Activated naive CD4-positive, alpha-beta T cell treated with Interleukin-2 at 50 U/mL for 16 hours (primary cell): ENCODE measurements at regions not wholly inside any gene's neighbourhood (a gene's known extent, or its start where the extent isn't known, plus 50 kb on each side); places are given as distances from the start of the nearest gene placed in this dataset.
"Not testable (repeated sequence)": the region's sequence is repeated elsewhere in the genome, so short reads cannot be mapped to it uniquely, and the experiment has no call there.

Experiments used
- DNase-seq: peaks from one replicate; pipeline ENCODE4 v3.0.0-alpha.2; 2020

GRCh38 chr3:178198329-178198728 is 337.9 kb upstream of the KCNMB2 start:
- no peak for DNase-seq

GRCh38 chr3:178200316-178200715 is 335.9 kb upstream of the KCNMB2 start:
- no peak for DNase-seq

- DNase-seq, result no peak
Observed at GRCh38 chr3:178201714-178202113, 334.5 kb upstream of the KCNMB2 start.

DNA sequence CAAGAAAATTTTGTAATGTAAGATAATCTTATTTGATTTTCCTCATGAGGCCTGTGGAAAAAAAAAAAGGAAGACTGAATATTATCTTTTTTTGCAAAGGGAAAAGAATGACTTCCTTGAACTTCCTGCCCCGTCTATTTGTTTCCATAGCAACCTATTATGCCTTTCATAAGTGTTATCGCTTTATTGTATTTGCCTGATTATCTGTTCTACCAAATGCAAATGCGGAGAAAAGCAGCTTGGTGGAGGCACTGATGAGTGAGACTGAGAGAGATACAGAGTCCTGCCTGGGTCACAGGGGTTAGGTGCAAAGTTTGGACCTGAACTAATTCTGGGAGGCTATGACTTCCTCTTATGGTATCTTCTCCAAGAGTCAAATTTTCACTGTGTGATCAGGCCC is 334.0 kb upstream of the KCNMB2 start:
- no peak for DNase-seq

DNA sequence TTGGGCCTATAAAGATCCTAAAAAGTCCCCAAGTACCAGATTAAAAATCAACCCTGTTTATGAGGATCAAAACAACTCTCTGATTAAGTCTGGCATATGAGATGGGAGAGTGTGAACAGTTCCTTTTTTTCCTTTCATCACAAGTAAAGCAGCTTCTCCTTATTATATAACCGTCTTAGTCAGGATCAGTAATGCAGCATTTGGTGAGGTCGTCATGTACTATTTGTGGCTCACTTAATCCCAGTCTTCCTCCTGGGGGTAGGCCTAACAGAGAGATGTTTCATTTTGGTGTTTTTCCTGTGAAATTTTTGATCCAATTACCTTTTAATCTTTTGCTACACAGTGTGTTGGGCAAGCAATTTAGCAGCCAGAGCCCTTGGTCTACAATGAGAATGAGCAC is 333.1 kb upstream of the KCNMB2 start:
- no peak for DNase-seq

- no peak for DNase-seq
Observed at GRCh38 chr3:178203650-178204049, 332.6 kb upstream of the KCNMB2 start.

DNA sequence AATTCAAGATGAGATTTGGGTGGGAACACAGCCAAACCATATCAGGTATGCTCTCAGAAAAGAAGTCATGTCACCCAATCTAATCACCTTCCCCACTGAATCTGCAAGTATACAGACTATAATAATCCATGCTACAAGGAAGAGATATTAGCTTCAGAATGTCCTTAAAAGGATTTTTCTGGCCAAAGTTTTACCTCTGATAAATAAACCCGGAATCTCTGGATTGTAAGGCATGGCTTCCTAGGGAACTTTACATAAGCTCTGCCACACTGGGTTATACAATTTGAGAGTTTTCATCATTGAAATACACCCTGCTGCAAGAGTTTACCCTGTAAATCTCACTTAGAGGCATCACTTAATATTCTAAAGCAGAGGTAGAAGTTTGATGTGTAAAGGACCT is 330.5 kb upstream of the KCNMB2 start:
- DNase-seq, result no peak

DNA sequence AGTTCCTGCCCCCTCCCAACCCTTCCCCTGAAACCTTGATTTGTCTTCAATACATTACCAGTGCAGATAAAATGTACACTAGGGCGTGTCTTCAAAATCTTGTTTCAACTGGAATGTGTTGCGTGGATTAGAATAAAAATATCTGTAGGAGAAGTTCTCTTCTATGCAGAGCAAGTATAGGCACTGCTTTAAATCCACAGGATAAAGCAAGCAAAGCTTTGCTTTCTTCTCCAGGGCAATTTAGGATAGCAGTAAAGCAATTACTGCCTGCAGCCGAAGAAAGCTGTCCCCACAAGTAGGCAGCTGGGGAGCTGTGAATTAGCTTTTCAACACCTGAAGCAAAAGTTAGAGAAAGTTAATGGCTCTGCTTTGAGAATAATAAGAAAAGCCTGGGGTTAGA is 329.7 kb upstream of the KCNMB2 start:
- no peak for DNase-seq

DNA sequence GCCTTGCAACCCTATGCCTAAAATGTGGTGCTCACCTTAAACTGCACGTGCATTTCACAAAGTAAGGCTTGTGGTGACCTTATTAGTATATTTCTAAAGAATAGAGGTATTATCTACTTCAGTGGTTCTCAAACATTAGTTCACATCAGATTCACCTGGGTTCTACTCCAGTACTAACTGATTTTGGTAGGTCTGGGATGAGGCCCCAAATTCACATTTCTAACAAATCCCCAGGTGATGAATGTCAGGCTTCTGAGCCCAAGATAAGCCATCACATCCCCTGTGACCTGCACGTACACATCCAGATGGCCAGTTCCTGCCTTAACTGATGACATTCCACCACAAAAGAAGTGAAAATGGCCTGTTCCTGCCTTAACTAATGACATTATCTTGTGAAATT is 329.1 kb upstream of the KCNMB2 start:
- not testable (repeated sequence) for DNase-seq

DNA sequence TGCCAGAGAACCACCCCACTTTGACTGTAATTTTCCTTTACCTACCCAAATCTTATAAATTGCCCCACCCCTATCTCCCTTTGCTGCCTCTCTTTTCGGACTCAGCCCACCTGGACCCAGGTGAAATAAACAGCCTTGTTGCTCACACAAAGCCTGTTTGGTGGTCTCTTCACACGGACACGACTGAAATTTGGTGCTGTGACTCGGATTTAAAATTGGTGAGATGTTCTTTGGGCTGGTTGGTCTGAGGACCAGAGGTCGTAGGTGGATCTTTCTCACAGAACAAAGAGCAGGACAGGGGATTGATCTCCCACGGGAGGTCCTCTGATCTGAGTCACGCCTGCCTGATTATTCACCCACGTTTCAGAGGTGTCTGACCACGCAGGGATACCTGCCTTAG is 328.6 kb upstream of the KCNMB2 start:
- DNase-seq, result not testable (repeated sequence)

GRCh38 chr3:178209116-178209515 is 327.1 kb upstream of the KCNMB2 start:
- DNase-seq, result not testable (repeated sequence)

DNA sequence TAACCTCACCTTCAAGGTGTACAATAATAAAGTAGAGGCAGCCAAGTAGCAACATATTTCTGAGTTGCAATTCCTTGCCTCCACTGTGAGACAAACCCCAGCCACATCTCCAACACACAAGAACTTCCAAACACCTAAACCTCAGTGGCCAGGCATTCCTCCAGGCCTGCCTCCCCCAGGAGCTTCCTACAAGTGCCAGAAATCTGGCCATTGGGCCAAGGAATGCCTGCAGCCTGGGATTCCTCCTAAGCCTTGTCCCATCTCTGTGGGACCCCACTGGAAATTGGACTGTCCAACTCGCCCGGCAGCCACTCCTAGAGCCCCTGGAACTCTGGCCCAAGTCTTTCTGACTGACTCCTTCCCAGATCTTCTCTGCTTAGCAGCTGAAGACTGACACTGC is 326.6 kb upstream of the KCNMB2 start:
- DNase-seq, result not testable (repeated sequence)

DNA sequence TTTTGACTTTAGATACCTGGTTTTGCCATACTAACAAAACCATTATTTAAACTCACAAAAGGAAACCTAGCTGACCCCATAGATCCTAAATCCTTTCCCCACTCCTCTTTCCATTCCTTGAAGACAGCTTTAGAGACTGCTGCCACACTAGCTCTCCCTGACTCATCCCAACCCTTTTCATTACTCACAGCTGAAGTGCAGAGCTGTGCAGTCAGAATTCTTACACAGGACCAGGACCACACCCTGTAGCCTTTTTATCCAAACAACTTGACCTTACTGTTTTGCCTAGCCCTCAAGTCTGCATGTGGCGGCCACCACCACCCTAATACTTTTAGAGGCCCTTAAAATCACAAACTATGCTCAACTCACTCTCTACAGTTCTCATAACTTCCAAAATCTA is 325.1 kb upstream of the KCNMB2 start:
- not testable (repeated sequence) for DNase-seq

DNA sequence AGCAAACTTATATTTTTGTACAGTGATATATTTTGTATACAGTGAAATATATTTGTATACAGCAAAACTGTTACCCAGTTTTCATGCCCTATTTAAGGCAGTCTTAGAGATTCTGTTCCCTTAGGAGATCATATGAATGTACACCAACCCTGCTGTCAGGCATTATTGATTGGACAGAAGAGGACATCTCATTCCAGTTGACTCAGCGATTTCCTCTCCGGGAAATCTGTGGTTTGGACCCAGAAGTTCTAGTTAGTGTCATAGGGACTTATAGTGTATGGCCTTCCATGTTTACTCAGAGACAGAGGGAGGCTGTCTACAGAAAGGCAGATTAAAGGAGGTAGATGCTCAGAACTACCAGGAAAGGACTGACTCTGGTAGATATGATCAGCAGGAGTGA is 318.8 kb upstream of the KCNMB2 start:
- DNase-seq, result no peak

- no peak for DNase-seq
Observed at GRCh38 chr3:178218231-178218630, 318.0 kb upstream of the KCNMB2 start.

- not testable (repeated sequence) for DNase-seq
Observed at GRCh38 chr3:178219661-178220060, 316.6 kb upstream of the KCNMB2 start.

GRCh38 chr3:178223876-178224275 is 312.4 kb upstream of the KCNMB2 start:
- DNase-seq, result no peak

GRCh38 chr3:178226094-178226493 is 310.1 kb upstream of the KCNMB2 start:
- DNase-seq, result no peak

DNA sequence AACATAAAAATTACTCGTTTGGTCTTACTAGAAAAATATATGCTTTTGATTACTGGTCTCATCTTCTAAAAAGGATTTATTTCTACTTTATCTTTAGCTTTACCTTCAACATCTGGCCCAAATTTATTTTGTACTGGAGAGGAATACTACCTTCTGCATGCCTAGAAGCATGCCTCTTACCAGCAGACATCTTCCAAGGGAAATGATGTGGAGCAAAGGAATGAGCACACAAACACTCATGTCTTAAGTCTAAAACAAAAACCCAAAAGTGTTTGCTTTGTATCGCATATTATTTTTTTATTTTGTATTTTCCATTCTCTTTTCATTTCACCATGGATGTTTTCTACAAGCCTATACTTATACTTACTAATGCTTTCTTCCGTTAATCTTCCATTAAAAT is 304.6 kb upstream of the KCNMB2 start:
- no peak for DNase-seq

DNA sequence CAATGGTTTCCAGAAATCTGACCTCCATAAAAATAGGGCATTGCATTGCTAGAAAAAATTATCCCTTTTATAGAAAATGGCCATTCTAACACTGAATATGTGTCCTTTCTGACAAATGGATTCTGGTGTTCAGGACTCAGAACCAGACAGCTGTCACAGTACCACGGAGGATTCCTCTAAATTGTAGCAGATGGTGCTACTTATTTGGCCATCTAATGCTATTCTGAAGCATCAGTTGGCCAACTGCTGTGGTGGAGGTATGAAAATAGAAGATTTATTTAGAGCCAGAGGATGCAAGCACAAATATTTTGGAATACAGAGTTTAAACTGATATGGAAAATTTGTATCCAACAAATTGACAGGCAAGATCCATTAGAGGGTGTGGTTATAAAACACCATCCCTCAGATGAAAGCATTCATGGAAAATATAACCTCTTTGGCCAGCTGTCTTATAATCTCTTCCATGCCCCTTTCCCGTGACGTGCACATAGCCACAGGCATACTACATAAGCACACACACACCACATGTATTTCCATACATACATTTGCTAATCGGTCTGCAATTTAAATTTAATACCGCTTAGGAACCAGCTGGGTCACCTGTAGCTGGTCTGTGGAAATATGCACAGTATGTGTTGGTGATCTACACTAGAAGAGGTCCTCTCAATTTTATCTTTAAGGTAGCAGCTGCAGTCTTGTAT is 302.7 kb upstream of the KCNMB2 start:
- no peak for DNase-seq

- DNase-seq, result no peak
Observed at GRCh38 chr3:178236555-178237277, 299.5 kb upstream of the KCNMB2 start.

DNA sequence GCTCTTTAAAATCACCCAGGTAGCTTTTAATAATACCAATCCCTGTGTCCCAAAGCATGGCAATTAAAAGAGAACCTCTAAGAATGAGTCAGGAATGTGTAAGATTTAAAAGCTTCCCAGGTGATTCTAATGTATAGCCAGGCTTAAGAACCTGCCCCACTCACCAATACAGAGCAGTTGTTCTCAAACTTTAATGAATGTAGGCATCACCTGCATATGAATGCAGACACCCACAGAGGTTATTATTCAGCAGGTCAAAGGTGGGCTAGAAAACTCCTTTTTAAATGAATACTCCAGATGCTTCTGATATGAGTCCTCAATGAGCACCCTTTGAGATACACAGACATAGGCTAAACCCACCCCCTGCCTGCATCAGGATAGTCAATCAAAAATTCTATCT is 298.1 kb upstream of the KCNMB2 start:
- DNase-seq, result no peak

DNA sequence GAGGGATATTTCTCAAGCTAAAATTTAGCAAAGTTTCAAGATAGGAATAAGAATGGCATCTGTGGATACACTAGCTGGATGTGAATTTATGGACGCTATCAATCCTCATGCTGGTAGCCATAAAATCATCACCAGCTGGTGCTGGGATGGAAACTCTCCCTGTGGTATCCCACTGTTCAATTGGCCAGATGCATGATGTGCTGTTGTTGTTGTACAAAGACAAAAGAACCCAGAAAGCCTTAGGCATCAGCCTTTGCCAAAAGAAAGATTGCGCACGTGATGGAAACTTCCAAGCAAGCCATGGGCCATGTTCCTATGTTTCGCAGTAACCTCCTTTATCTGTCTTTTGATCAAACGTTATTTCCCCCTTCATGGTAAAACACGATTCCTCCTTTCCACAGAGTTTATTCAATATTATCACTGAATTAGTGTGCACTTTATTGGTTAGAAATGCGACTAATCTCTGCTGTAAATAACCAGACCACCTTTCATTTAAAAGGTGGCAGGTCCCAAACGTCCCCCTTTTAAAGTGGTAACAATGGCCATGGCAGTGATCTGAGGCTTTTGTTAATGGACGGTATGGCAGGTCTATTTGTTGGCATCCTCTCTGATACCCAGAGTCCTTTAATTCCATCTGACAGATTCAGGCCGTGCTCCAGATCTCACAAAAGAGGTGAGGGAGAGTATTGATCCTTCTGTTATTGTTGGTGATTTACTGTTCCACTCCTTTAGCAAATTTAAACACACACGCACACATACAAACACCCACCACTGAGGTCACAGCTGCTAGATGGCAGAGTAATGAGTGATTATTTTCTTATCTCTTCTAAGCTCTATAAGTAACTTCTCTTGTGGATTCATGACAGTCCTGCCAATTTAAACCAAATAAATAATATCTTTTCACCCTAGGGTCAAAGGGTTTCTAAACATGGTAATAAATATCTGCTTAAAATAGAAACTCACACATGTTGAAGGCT is 291.2 kb upstream of the KCNMB2 start:
- DNase-seq, result no peak

DNA sequence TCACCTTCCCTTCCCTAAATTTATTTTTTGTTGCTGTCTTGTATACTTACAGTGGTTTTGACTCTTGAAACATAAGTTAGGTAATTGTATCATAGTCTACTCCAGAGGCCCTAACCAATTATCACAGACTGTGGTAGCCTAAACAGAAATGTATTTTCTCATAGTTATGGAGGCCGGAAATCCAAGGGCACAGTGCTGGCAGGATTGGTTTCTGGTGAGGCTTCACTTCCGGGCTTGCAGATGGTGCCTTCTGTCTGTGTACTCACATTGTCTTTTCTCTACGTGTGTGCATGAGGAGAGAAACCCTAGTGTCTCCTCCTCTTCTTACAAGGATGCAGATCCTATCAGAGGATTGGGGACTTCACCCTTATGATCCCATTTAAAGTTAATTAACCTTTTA is 290.2 kb upstream of the KCNMB2 start:
- no peak for DNase-seq
